Peyer's patch (tissue), 4 donors: ENCODE measurements at regions not wholly inside any gene's neighbourhood (a gene's known extent, or its start where the extent isn't known, plus 50 kb on each side); places are given as distances from the start of the nearest gene placed in this dataset.

Experiments used
- CTCF ChIP-seq, 6 experiments: fragments of 450-650 bp in 4 of 6; fragments of 200-600 bp in 2 of 6; sonication (generic) in 1 of 6; IDR thresholded peaks; one replicate each; pipeline ENCODE4 v1.5.1; 2017 to 2019; ENCODE audit warnings: antibody characterized with exemption in 6 of 6, mild to moderate bottlenecking in 3 of 6, moderate library complexity in 1 of 6
- POLR2A ChIP-seq, 2 donors: fragments of 450-650 bp; IDR thresholded peaks; one replicate each; pipeline ENCODE4 v1.5.1; 2017; ENCODE audit warnings: antibody characterized with exemption in 2 of 2, mild to moderate bottlenecking in 2 of 2, moderate library complexity in 2 of 2

GRCh38 chrX:39829965-39830364 lies 267.8 kb downstream of the BCOR start:
- no peak for TF ChIP-seq CTCF (IDR thresholded peaks at IDR 0.05)
- no peak for TF ChIP-seq POLR2A (IDR thresholded peaks at IDR 0.05)
